Renal cortex interstitium (tissue), 11 donors: ENCODE measurements at regions not wholly inside any gene's neighbourhood (a gene's known extent, or its start where the extent isn't known, plus 50 kb on each side); places are given as distances from the start of the nearest gene placed in this dataset.

Experiments used
- DNase-seq, 11 donors: peaks; one replicate each; pipeline ENCODE4 v3.0.0-alpha.2; 2013; ENCODE audit warnings: low read depth in 9 of 11, low spot score in 4 of 11; ENCODE audit errors: extremely low read depth in 1 of 11

DNA sequence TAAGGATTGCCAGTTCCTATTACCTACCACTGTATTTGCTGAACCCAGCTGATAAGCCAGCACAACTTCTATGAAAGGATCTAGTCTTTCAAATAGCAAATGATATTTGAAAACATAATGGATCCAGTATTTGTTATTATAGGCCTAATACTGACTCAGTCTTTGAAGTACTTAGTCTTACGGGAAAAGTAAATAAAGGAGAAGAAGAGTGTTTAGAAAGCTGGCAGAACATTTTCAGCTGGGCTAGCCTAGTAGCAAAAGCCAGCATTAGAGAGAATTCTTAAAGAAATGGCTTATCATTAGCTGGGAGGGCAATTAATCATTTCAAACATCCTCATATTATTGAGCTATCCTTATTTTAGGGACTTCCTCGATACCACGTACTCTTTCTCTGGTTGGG lies 101.4 kb upstream of the GOLIM4 start:
- no peak for DNase-seq

- DNase-seq: no peak
Observed at GRCh38 chr3:168191856-168192255, 96.1 kb upstream of the GOLIM4 start.

DNA sequence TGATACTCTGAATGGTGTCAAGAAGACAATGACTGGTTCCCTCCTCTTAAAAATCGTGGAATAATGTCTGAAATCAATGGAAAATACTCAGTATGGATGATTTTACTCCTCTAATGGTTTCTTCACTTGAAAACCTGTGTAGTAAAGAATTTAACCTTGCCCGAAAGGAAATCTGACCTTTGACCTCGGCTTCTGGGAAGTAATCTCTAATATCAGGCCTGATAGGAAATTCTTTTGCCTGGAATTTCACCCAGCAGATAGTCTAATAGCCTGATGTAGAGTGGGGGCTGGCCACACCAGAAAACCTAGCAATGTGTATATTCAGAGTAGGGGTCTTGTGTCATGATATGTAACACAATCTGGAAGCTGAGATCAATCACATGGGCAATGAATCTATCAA lies 91.5 kb upstream of the GOLIM4 start:
- DNase-seq: no peak

- DNase-seq: no peak
Observed at GRCh38 chr3:168186293-168186983, 90.7 kb upstream of the GOLIM4 start.

DNA sequence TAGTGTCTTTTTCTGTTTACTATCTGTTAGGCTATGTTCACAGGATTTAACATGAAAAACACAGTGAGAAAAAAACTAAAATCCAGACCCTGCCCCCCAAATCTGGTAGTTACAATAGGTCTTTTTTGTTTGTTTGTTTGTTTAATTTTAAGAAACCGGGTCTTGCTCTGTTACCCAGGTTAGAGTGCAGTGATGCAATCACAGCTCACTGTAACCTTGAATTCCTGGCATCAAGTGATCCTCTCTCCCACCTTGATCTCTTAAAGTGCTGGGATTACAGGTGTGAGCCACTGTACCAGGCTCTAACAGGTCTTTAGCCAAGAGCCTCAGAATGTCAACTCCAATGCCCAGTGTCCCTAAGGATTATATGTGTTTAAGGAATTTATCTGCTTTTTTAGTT lies 88.0 kb upstream of the GOLIM4 start:
- DNase-seq: no peak

DNA sequence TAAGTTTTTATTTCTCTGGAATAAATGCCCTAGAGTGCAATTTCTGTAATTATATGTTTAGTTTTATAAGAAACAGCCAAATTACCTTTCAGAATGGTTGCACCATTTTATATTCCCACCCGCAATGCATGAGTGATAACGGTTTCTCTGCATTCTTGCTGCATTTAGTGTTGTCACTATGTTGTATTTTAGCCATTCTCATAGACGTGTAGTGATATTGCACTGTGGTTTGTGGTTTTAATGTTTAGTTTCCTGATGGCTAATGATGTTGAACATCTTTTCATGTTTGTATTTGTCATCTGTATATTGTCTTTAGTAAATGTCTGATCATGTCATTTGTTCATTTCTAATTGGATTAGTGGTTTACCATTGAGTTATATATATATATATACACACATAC lies 73.0 kb upstream of the GOLIM4 start:
- no peak for DNase-seq

DNA sequence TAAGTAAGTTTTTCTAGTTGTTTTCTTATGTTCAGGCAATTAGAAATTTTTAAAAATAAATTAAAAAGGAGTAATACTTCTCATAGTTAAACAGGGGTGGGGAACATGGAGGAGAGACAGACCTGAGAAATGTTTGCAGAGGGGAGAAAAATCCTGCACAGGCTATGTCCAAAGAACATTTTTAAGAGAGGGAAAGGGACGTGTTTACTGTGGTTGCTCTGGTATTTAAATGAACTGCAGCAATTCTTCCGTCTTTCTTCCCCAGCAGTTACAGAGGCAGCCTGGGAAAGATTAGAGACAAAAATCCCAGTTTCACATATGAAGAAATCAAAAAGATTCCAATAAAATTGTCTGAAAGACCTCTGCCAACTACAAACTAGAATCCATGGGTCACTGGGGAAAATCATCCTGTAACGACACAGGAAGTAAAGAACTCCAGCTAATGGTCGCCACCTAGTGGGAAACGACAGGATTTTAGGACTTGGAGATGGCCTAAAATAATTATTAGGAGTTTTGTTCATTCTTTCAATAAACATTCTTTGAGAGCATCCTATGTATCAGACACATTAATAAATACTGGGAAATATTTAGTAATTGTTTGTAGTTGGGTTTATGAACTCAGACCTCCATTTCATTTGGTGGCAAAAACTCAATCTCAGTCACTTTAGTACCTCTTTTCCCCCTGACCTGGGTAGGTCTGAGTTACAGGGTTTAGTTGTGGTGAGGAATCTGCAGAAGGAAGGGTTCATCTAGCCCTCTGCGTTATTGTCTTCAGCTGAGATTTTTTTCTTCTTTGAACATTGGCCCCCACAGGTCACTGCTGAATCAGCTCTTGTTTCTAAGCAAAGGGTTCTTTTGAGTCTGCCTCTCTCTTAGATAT lies 69.9 kb upstream of the GOLIM4 start:
- DNase-seq: peak; percentile 35 to 82 (median 56)

- no peak for DNase-seq
Observed at GRCh38 chr3:168162172-168162571, 66.4 kb upstream of the GOLIM4 start.

DNA sequence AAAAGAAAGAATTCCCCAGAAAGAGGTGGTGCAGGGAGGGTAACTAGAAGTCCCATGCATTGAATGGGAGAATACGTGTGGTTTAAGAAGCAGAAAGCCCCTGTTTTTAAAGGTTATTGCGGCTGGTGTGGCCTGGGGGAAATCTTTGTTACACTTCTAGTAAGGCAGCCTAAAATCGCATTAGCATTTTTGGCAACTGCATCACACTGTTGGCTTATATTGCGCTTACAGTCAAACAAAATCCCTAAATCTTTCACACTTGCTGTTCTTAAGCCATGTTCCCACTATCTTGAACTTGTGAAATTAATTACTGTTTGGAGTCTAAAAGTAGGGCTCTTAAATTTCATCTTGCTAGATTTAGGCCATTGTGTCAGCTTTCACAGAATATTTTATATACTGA lies 66.0 kb upstream of the GOLIM4 start:
- DNase-seq: peak in 4 of 11 donors; percentile 13 to 29 (median 14)

DNA sequence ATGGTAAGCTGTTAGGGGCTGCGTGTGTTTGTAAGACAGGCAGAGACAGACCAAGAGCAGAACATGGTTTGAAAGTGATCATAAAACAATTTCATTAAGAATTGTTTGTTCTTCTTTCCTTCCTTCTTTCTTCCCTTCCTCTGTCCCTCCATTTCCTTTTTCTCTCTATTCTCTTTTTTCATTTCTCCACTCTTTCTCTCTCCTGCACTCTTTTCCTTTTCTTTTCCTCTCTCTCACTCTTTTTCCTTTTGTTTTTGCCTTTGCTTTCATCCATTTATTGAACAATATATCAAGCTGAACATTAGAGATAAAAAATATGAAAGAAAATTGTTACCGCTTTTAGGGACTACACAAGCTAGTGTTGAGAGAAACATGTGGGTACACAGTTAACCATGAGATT lies 62.2 kb upstream of the GOLIM4 start:
- DNase-seq: no peak

DNA sequence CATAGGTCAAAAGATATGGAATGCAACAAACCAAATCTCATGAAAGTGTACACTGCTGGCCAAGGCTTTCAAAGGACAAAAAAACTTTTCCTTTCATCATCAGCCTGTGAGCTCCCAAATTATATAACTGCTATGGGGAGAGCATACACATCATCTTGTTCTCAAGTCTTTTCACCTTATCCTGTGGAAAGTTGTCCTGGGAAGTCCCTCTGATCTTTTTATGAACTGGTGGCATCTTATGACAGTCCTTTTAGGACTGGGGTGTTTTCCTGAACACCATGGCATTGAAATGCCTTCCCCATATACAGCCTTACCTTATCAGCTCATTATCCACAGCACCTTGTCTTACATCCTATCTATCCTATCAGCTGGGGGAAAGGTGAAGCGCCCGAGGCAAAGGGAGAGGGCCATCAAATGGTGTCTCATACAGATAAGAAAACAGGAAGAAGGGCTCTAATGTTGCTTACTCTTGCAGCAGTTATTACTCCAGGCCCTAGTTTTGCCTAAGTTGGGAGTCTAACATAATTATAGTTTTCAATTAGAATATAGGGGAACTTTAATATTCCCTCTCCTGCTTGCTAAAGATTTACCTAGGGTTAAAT lies 61.5 kb upstream of the GOLIM4 start:
- no peak for DNase-seq

- DNase-seq: no peak
Observed at GRCh38 chr3:168156479-168156878, 60.8 kb upstream of the GOLIM4 start.

- DNase-seq: no peak
Observed at GRCh38 chr3:168155303-168155702, 59.6 kb upstream of the GOLIM4 start.

DNA sequence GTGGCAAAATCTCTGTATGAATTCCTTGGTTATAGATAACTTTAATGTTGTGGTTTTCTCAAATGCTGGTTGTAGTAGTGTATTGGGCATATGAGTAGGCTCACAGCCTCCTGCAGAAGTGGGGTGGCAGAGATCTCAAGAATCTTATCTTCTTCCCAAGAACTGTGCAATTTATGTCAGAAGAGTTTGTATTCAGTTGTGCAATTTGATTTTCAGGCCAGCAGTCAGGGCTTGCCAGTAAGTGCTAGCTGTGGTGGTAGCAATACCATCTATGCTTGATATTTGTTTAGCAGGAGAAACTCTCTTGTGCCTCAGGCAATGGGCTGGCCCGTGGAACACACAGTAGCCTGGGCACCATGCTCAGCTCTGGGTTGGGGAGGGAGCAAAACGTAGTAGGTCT lies 58.4 kb upstream of the GOLIM4 start:
- no peak for DNase-seq

- DNase-seq: no peak
Observed at GRCh38 chr3:168152149-168152548, 56.4 kb upstream of the GOLIM4 start.
